Activated naive CD4-positive, alpha-beta T cell treated with Interleukin-2 at 50 U/mL for 16 hours (primary cell): ENCODE measurements at regions not wholly inside any gene's neighbourhood (a gene's known extent, or its start where the extent isn't known, plus 50 kb on each side); places are given as distances from the start of the nearest gene placed in this dataset.
"Not testable (repeated sequence)": the region's sequence is repeated elsewhere in the genome, so short reads cannot be mapped to it uniquely, and the experiment has no call there.

Source experiments
- DNase-seq: peaks from one replicate; pipeline ENCODE4 v3.0.0-alpha.2; 2020

DNA sequence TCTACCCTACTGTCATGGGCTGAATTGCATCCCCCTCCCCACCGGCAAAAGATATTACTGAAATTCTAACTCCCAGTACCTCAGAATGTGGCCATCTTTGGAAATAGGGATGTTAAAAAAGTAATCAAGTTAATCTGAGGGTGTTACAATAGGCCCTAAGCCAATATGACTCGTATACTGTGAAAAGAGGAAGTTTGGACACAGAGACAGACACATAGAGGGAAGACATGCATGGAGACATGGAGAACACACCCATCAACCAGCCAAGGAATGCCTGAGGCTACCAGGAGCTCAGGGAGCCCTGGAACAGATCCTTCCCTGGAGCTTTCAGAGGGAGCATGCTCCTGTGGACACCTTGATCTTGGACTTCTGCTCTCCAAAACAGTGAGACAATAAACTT is 138.2 kb upstream of the ADO start:
- no peak for DNase-seq

DNA sequence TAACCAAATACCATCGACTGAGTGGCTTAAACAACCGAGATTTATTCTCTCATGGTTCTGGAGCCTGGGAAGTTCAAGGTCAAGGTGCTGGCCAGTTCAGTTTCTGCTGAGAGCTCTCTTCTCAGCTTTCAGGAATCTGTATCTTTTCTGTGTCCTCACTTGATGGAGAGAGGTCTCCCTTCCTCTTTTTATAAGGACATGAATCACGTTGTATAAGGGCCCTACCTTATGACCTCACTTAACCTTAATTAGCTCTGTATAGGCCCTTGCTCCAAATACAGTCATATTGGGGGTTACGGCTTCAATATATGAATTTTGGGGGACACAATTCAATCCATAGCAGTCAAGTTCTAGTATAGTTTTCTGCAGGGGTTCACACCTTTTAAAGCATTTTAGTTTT is 135.2 kb upstream of the ADO start:
- no peak for DNase-seq

DNA sequence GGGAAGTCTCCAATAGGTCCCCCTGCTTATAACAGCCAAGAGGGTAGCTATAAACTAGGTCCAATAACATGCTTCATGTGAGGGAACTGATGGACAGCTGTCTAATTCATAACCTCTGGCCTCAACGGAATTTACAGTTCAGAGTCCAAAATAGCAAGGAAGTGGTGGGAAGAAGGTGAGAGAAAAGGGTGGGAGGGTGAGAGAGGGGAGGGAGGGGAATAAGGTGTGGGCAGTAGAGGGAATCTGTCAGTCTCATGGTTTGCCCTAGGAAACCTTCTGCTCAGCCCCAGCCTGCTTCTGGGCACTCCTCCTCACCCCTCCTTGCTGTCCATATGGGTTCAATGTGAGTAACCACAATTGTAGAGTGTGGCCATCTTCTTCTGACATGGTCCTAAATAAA is 133.4 kb upstream of the ADO start:
- DNase-seq = no peak

DNA sequence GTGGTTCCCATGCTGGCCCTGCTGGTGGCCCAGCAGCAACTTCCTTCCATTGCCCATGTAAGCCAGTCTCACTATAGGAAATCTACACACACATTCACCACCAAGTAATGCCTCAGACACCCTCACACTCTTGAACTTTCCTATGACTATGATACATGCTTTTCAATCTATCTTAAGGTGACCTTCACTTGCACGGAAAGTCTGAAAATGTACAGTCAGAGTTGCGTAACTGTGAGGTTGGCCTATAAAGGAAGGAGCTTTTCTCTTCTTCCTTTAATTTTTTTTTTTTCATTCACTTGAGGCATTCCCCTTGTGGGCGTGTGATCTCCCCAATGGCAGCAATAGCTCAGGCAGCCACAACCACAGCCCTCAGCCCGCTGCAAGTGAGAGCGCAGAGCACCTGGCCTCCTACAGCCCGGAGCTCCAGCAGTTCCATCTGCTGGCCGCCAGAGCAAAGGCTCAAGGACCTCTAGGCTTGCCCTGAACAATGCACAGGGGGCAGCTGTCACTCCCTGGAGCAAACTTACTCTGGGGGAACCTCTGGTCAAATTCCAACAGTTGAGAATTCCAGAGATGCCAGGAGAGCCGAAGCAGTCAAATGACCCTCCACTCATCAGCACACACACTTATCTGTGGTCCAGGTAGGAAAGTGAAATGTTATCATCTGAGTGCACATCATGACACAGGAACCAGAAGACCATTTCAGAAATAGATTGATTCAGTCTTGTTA is 123.1 kb upstream of the ADO start:
- DNase-seq = peak; percentile 86

- no peak for DNase-seq
Measured at GRCh38 chr10:62684911-62685310, 119.6 kb upstream of the ADO start.

GRCh38 chr10:62687230-62687748 is 117.2 kb upstream of the ADO start:
- DNase-seq = no peak

DNA sequence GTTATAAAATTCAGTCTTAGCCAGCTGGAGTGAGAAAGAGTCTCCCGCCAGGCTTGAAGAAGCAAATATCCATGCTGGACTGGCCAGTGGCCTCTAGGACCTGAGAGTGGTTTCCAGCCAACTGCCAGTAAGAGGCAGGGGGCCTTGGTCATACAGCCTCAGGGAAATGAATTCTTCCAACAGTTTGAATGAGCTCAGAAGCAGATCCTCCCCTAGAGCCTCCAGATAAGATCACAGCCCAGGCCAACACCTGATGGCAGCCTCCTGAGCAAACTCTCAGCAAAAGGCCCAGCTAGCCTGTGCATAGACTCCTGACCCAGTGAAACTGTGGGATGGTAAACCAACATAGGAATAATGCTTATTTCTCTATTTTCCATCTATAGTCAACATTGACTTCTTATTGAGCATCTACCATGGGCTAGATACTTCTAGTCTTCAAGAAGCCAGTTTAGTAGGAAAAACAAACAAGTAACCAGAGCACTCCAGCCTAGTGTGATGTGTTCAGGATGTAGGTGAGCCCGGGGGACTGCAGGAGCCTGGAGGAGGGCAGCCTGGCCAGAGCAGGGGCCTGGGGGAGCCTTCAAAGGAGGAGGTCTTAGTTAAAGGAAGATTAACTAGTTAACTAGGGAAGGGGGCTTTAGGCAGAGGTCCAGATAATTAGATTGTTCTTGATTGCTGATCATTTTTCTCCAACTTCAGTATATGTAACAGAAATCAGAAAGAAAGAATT is 115.4 kb upstream of the ADO start:
- DNase-seq = no peak

- no peak for DNase-seq
Measured at GRCh38 chr10:62689712-62690111, 114.8 kb upstream of the ADO start.

DNA sequence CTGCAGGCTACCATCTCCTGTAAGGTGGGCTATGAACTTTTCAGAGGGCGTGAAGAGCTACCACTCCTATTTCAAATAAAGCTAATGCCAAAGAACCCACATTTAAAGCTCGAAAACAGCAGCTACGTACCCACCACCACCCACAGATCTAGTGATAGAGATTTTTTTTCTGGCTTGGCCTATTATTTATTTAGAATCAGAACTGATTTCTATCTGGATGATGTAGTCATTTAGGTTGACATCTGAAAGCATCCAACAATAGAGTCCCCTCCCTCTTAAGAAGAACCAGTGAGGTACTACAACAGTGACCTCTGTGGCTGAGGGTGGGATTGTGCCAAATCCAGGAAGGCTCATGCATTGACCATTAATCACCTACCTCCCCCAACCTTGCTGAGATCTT is 113.8 kb upstream of the ADO start:
- DNase-seq = no peak

DNA sequence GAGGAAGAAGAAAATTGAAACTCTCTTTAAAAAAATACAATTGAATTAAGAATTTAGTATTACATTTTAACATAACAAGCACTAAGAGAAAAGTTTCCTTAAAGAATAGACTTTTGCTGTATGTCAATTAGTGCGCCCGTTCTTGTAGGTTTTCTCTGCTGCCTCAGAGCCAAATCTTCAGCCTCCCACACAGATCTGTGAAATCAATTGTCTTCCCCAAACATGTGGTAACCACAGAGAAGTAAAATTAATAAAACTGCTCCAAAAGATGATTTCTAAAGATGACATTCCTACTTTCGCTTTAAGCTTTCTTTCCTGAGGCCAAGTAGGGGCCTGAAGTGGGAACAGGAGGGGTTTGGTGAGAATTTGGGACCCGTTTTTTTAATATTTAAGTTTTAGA is 113.2 kb upstream of the ADO start:
- no peak for DNase-seq

- no peak for DNase-seq
Measured at GRCh38 chr10:62692085-62692484, 112.4 kb upstream of the ADO start.

DNA sequence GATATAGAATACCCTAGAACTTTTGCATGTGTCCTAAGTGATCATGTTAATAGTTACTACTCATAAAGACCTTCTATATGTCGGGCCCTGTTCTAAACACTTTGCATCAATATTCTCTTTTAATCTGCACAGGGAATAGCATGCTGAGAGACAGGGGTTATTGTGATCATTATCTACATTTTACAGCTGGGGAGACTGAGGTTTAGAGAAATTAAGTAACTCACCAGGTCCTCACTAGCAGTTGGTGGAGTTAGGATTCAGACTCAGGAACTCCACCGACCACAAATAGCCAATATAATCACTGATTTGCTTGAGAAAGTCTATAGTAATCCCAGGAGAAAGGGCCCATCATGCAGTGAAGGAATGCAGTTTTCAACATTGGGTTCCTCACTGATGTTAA is 111.2 kb upstream of the ADO start:
- DNase-seq = no peak

GRCh38 chr10:62694537-62695126 is 109.9 kb upstream of the ADO start:
- DNase-seq = no peak

GRCh38 chr10:62696798-62697197 is 107.7 kb upstream of the ADO start:
- DNase-seq = no peak

- no peak for DNase-seq
Measured at GRCh38 chr10:62699148-62699547, 105.4 kb upstream of the ADO start.

GRCh38 chr10:62704121-62704520 is 100.4 kb upstream of the ADO start:
- DNase-seq = not testable (repeated sequence)

DNA sequence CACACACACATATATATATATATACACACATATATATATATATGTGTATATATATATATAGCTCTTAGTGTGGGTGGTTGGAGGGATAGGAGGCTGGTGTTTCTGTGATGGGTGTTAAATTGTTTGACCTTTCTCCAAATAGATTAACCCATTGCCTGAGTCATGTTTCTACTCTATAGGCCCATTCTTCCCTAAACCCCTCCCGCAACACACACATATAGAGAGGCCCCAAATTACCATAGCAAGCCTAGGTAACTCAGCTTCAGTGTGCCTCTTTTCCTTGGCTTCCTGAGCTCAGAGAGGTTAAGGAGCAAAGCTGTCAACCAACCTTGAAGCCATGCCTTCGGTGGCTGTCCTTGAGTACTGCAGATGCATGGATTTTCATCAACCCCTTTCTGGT is 98.7 kb upstream of the ADO start:
- no peak for DNase-seq

- DNase-seq = no peak
Measured at GRCh38 chr10:62707810-62708209, 96.7 kb upstream of the ADO start.

DNA sequence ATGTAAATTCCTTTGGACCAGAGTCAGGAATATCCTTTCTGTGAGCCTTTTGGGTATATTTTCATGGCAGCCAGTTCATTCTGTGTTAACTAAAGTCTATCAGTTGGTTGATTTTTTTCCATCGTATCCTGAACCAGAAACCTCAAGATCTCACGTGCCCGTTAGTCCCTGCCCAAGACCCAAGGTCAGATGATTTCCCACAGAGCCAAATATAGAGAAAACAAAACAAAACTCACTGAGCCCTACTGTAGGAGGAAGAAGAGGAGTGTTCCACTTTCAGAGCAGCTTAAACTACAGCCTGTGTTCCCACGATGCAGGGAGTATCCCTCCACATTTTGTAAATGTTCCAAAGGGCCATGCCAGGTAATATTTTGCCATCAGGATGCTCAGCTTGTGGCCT is 96.0 kb upstream of the ADO start:
- no peak for DNase-seq

DNA sequence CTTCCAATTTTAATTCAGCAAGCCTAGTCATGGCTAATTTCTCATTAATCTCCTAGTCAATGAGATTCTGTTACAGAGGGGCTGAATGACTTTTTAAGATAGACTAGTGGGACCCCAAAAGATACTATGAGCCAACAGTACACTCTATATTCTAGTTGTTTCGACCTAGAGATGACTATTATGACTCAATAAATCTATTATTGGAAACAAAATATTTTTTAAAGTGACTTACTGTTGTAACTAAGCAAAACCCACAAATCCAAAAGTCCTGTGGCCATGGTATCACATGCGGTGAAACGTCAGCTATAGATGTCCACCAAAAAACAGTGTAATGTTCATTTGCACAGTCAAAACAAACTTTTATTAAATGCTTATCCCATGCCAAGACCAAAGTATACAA is 95.3 kb upstream of the ADO start:
- no peak for DNase-seq

DNA sequence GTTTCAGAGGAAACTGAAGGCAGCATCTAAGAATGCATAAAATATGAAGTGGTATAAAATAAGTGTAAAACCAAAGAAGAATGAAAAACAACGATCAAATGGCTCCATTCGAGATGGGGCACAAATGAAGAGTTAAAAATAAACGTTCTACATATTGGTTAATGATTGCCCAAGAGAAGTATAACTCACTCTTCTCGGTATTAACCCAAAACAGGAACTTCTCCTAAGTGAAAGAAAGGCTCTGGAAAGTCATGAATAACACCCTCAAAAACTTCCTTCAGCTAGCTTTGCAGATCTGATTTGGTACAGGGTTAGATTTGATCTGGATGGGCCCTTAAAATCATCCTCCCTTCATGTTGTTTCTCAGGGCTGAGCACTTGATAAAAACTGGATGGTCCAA is 94.3 kb upstream of the ADO start:
- DNase-seq = no peak

GRCh38 chr10:62715383-62715782 is 89.1 kb upstream of the ADO start:
- DNase-seq = no peak

DNA sequence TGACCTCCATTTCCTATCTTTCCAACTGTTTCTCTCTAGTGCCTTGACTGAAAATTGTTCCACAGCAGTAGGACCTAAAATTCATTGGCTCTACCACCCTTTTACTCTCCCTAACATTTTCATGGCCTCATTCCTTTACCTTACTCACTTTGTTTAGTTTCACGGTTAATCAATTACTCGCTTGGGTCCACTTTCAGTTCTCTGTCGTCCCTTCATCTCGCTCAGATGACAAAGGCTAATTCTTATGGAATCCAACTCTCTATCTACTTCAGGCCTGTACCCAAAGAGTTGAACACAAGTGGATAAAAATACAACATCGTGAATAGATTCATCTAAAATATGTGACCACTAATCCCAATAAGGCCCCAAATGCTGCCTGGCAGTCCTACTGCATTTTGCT is 85.9 kb upstream of the ADO start:
- DNase-seq = no peak

GRCh38 chr10:62719061-62719460 is 85.5 kb upstream of the ADO start:
- DNase-seq = no peak
